ENCODE measurements at regions not wholly inside any gene's neighbourhood (a gene's known extent, or its start where the extent isn't known, plus 50 kb on each side); places are given as distances from the start of the nearest gene placed in this dataset.

DNA sequence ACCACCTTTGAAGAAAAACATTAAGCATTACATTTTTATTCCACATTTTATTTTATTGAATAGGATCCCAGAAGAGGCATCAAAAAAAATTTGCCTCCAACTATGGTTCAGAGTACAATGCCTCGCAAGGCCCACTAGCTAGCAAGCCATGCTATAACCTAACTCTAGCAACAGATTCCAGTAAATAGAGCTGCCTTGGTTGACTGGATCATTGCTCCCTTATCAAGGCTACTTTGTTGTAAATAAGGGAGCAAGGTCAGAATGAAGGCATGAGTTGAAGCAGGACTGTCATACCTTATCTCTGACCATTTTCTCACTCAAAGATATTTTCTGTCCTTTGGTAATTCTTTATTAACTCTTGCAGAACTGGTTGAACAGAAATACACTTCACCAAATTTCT, 672.6 kb downstream of the EPHA4 start:
- no peak for TF ChIP-seq BHLHE40 (IDR thresholded peaks at IDR 0.05; ENCODE audit: borderline replicate concordance)
- TF ChIP-seq FOXK2 (IDR thresholded peaks at IDR 0.05), result no peak
- no peak for TF ChIP-seq SP1 (IDR thresholded peaks at IDR 0.05)

All from HEK293T (cell line).